Vagina (tissue), 2 donors: ENCODE measurements at regions not wholly inside any gene's neighbourhood (a gene's known extent, or its start where the extent isn't known, plus 50 kb on each side); places are given as distances from the start of the nearest gene placed in this dataset.

Experiments
- CTCF ChIP-seq, 3 experiments: fragments of 450-650 bp in 2 of 3; fragments of 200-600 bp in 1 of 3; sonication (generic) in 1 of 3; IDR thresholded peaks; one replicate each; pipeline ENCODE4 v1.5.1; 2017 to 2019; ENCODE audit warnings: antibody characterized with exemption in 3 of 3, mild to moderate bottlenecking in 2 of 3, moderate library complexity in 2 of 3
- POLR2A ChIP-seq, 2 donors: fragments of 450-650 bp; IDR thresholded peaks; one replicate each; pipeline ENCODE4 v1.6.1; 2017; ENCODE audit warnings: antibody characterized with exemption in 2 of 2, mild to moderate bottlenecking in 2 of 2, moderate library complexity in 2 of 2

GRCh38 chr3:79885407-79885806 lies 117.6 kb upstream of the ROBO1 start:
- TF ChIP-seq CTCF (IDR thresholded peaks at IDR 0.05) (no peak), POLR2A (IDR thresholded peaks at IDR 0.05) (no peak)
